ENCODE measurements at regions not wholly inside any gene's neighbourhood (a gene's known extent, or its start where the extent isn't known, plus 50 kb on each side); places are given as distances from the start of the nearest gene placed in this dataset.
"Not testable (repeated sequence)": the region's sequence is repeated elsewhere in the genome, so short reads cannot be mapped to it uniquely, and the experiment has no call there.

GRCh38 chr9:102355982-102356381, 617.5 kb upstream of the GRIN3A start:
- DNase-seq: no peak

- no peak for DNase-seq
These were observed 615.6 kb upstream of the GRIN3A start for GRCh38 chr9:102354041-102354440.

GRCh38 chr9:102337471-102337870, 599.0 kb upstream of the GRIN3A start:
- not testable (repeated sequence) for DNase-seq

GRCh38 chr9:102309379-102309778, 570.9 kb upstream of the GRIN3A start:
- no peak for DNase-seq

GRCh38 chr9:102295188-102295587, 556.7 kb upstream of the GRIN3A start:
- DNase-seq: no peak

GRCh38 chr9:102273952-102274351, 535.5 kb upstream of the GRIN3A start:
- no peak for DNase-seq

GRCh38 chr9:102253099-102253498, 514.7 kb upstream of the GRIN3A start:
- no peak for DNase-seq

GRCh38 chr9:102244916-102245315, 506.5 kb upstream of the GRIN3A start:
- DNase-seq: no peak

GRCh38 chr9:102237520-102237919, 499.1 kb upstream of the GRIN3A start:
- DNase-seq: no peak

GRCh38 chr9:102237094-102237493, 498.6 kb upstream of the GRIN3A start:
- no peak for DNase-seq

- not testable (repeated sequence) for DNase-seq
These were observed 489.0 kb upstream of the GRIN3A start for GRCh38 chr9:102227416-102227815.

GRCh38 chr9:102225841-102226441, 487.5 kb upstream of the GRIN3A start:
- DNase-seq: no peak

GRCh38 chr9:102223320-102224136, 485.1 kb upstream of the GRIN3A start:
- DNase-seq: not testable (repeated sequence)

GRCh38 chr9:102209176-102209575, 470.7 kb upstream of the GRIN3A start:
- no peak for DNase-seq

- DNase-seq: no peak
These were observed 468.0 kb upstream of the GRIN3A start for GRCh38 chr9:102206432-102206831.

- DNase-seq: no peak
These were observed 466.8 kb upstream of the GRIN3A start for GRCh38 chr9:102205251-102205650.

- DNase-seq: no peak
These were observed 463.7 kb upstream of the GRIN3A start for GRCh38 chr9:102202126-102202525.

GRCh38 chr9:102185962-102186361, 447.5 kb upstream of the GRIN3A start:
- no peak for DNase-seq

GRCh38 chr9:102185371-102185770, 446.9 kb upstream of the GRIN3A start:
- DNase-seq: no peak

GRCh38 chr9:102178811-102179210, 440.4 kb upstream of the GRIN3A start:
- DNase-seq: no peak

- not testable (repeated sequence) for DNase-seq
These were observed 435.8 kb upstream of the GRIN3A start for GRCh38 chr9:102174202-102174601.

GRCh38 chr9:102164247-102164646, 425.8 kb upstream of the GRIN3A start:
- DNase-seq: no peak

GRCh38 chr9:102153081-102153480, 414.6 kb upstream of the GRIN3A start:
- DNase-seq: not testable (repeated sequence)

- DNase-seq: no peak
These were observed 397.3 kb upstream of the GRIN3A start for GRCh38 chr9:102135768-102136167.

- no peak for DNase-seq
These were observed 386.0 kb upstream of the GRIN3A start for GRCh38 chr9:102124465-102124864.

Measured in HCEC 1CT (cell line).